ENCODE measurements at regions not wholly inside any gene's neighbourhood (a gene's known extent, or its start where the extent isn't known, plus 50 kb on each side); places are given as distances from the start of the nearest gene placed in this dataset.

DNA sequence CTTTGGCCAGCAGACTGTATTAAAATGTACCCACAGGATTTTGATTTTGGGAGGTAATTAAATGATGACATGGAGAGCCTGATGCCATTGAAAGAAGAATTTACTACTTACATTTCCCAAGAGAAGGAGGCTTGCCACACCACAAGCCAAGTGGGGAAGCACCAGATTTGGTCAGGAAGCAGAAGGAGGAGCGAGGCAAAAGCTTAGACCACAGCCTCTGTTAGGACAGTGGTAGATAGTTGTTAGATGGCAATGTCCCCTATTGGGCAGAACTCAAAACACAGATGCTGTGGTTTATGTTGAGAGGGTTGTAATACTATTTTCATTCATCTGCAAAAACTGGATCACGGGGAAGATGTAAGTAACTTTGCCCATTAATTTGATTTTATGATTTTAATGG is 709.4 kb downstream of the VRK1 start:
- DNase-seq (ENCODE audit: low read depth, low spot score), result no peak

DNA sequence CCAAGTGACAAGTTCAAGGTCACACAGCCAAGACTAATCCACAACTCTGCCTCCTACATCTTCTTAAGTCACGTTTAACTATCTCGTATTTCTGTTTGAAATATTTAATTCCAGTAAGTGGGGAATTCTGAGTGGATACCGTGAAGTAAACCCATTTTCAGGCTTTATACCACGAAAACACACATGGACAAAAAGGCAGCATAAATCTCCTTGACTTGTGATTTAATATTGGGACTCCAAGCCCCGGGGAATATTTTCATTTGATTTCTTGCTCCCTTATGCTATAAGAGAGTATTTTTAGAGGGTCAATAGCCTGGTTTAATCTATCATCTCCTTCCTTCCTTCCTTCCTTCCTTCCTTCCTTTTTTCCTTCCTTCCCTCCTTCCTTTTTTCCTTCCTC is 716.7 kb downstream of the VRK1 start:
- no peak for DNase-seq (ENCODE audit: low read depth, low spot score)

DNA sequence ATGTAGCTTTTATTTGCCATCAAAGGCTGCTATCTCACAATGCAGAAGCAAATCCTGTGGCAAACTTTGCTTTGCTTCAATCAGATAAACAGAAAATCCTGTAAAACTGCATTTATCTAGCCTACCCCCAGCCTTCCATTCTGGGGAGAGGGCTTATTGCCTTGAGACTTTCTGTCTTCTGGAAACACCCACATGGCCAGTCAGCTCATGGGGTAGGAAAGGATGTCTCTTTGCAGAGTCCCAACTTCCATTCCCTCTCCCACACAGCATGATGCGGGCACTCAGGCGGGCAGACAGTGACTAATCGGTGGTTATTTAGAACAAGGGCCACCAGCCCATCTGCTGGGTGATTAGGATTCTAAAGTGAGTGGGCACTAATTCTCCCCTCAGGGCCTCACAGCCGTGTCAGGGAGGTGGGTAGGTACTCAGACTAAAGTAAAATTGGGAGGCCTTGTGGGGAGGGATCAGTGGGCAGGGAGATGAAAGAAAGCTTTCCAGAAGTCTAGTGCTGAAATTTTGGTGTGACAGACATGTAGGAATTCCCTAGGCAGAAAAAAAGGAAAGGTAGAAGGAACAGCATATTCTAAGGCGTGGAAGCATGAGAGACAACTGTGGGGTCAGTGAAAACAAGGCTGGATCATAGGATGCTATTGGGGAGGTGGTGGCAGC is 720.5 kb downstream of the VRK1 start:
- DNase-seq (ENCODE audit: low read depth, low spot score), result no peak

DNA sequence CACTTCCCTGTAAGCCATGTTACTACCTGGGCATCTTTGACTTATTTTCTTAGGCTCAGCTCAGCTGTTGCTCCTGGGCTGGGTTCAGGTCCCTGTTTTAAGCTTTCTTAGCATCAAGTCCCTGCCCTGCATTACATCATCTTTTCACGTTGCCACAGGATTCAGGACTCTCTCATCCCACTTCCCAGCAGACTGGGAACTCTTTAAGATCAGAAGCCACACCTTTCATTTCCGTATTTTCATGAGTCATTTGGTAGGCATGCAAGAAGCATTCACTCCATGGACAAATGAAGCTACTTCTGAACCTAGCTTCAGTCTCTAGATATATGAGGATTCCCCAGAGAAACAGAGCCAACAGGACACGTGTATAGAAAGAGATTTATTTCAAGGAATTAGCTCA is 726.8 kb downstream of the VRK1 start:
- no peak for DNase-seq (ENCODE audit: low read depth, low spot score)

DNA sequence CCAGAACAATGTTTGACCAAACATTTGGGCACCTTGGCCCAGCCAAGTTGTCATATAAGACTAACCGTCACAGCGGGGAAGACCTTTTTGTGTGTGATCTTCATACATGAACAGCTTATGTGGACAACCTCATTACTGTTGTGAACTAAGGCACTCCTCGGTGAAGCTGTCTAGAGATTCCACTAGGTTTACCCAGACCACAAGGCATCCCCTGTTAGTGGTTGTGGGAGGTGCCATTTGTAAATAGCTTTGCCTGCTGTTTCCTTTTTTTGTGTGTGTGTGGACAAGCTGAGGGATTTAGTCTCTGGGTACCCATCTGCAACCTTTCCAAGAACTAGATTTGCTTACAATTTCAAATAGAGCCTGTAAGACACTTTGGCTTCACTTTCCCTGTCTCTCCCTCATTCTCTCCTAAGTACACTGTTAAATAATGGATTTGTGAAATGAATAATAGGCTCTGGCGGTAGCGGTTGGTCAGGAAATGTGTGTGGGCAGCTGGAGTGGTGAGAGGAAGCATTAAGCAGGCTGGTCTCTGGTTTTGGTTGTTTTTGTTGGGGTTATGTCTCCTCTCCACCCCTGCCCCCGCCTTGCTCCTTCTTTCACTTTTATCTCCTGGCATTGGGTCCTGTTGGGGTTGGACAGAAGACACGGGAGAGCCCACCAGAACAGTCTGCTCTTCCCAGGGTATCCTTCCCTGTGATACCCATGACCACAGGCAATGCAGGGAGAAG is 727.6 kb downstream of the VRK1 start:
- no peak for DNase-seq (ENCODE audit: low read depth, low spot score)

DNA sequence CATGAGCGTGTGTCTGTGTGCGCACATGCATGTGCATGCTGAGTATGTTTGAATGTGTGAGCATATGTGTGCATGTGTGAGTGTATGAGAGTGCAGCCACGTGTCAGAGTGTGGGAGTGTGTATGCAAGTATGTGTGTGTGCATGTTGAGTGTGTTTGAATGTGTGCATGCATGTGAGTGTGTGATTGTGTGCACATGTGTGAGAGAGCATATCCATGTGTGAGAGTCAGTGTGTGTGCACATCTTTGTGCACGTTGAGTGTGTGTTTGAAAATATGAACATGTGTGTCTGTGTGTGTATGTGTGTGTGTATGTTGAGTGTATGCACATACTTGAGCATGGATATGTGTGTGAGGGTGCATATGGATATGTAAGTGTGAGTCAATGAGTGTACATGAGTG is 730.8 kb downstream of the VRK1 start:
- no peak for DNase-seq (ENCODE audit: low read depth, low spot score)

DNA sequence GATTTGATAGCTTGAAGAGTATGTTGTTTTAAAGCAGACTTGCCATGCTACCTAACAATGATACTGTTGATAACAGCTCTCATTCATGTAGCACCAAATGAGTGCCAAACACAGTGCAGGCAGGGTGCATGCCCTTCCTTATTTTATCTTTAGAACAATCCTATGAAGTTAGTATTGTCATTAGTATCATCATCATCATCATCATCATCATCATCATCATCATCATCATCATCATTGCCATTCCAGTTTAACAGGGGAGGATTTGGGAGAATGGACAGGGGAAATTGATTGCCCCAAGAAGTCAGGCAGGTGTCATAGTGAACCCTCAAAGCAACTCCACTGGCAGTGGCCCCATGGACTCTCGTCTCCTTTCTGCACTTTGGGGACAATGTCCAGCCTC is 734.9 kb downstream of the VRK1 start:
- no peak for DNase-seq (ENCODE audit: low read depth, low spot score)

DNA sequence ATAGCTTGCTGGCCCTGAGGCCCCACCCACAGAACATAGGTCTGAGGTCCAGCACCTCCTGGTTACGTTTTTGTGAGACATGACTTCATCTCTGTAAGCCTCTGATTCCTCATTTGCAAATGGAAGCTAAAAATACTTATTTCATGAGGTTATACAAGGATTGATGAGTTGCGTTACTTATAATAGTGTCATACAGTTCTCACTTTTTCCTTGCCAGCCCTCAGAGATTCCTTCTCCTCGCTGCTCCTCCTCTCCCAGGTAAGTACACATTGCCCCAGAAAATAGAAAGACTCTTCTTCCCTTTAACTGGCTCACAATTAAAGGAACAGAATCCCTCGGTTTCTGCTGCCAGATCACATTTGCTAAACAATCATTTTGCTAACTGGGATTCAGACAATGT is 739.2 kb downstream of the VRK1 start:
- no peak for DNase-seq (ENCODE audit: low read depth, low spot score)

DNA sequence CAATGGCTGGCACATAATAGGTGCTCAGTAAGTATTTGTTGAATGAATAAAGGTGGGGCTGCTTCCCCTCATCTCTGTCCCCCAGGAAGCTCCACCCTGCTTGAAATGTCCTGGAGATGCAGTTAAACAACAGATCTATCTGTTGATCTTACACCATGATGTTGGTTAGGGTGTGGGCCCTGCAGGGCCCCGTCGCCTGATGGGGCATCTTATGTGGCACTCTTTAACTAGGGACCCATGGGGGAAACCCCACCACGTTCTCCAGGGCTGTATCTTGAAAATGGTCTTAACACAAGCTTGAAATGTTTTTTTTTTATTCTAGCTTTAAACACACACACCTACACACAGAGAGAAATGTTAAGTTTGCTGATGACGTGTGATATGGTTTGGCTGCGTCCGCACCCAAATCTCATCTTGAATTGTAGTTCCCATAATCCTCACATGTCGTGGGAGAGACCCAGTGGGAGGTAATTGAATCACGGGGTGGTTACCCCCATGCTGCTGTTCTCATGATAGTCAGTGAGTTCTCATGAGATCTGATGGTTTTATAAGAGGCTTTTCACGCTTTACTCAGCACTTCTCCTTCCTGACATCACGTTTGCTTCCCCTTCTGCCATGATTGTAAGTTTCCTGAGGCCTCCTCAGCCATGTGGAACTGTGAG is 741.7 kb downstream of the VRK1 start:
- no peak for DNase-seq (ENCODE audit: low read depth, low spot score)

DNA sequence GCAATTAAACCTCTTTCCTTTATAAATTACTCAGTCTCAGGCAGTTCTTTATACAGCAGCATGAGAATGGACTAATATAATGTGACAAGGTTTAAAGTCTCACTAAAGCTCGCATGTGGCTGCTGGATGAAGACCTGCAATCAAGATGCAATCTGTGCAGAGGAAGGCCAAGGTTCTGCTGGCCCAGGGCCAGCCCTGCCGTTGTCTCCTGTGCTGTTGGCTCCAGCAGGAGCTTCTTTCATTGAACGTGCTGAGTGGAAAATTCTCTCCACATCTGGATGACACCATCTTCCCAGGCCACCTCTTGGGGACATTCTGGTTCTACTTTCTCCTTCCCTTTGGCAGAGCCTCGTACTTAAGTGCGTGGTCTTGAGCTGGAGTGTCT is 742.2 kb downstream of the VRK1 start:
- no peak for DNase-seq (ENCODE audit: low read depth, low spot score)

DNA sequence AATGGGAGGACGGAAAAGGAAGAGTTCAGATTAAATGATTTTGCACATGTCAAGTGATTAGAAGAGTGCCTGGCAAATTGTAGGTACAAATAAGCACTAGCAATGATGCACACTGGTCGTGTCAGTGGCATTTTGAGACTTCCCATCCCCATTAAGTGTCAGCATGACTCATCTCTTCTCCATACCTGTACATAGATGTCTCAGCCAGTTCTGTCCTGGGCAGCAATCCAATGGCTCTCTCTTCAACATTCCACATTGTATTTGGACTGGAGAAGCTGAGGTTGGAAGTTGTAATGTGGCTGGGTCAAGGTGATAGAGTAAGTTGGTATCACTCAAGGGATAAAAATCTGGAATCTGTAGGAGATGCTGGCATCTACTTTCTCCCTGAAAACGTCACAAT is 742.7 kb downstream of the VRK1 start:
- DNase-seq (ENCODE audit: low read depth, low spot score), result no peak

DNA sequence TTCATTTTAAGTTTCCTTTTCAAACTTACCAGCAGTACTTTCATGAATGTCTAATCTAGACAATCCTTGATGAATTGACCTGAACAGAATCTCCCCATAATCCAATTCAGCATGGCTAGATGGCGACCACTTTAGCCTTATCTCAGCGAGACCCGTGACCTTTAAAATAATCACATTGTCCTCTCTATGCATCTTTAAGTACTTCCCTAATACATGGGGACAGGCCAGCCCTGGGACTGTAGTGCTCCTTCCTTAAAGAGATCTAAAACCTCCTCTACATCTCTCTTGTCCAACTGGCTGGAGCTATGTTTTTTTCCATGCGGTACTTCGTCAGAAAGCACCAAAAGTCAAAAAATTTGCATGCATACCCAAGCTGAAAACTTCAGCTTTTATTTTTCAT is 746.0 kb downstream of the VRK1 start:
- DNase-seq (ENCODE audit: low read depth, low spot score), result no peak

DNA sequence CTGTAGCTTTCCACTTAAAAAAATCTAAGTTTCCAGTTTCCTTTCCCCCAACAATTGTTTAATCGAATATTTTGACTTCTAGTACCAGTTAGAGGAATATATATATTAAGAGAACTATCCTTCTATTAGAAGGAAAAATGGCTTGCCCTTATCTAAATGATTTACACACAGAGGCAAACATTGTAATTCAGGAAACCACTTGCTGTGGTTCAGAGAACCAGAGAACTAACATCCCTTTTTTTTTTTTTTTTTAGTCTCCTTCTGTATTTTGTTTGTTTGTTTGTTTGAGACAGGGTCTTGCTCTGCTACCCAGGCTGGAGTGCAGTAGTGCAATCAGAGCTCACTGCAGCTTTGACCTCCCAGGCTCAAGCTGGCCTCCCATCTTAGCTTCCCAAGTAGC is 746.6 kb downstream of the VRK1 start:
- no peak for DNase-seq (ENCODE audit: low read depth, low spot score)

DNA sequence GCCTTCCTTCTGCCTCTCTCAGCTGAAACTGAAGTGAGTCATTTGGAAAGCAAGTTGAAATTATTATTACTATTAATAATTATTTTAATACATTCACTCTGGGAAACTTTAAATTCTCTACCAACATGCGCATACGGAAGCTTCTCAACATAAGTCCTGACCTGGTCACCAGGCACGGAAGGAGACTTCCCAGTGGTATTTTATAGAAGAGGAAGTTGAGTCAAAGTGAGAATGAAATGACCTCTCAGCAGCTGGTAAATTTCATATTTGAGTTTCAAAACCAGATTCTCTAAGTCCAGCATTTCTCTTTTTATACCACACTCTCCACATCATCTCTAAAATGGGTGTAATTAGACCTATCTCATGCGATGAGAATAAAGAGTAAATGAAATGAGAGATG is 747.4 kb downstream of the VRK1 start:
- DNase-seq (ENCODE audit: low read depth, low spot score), result no peak

DNA sequence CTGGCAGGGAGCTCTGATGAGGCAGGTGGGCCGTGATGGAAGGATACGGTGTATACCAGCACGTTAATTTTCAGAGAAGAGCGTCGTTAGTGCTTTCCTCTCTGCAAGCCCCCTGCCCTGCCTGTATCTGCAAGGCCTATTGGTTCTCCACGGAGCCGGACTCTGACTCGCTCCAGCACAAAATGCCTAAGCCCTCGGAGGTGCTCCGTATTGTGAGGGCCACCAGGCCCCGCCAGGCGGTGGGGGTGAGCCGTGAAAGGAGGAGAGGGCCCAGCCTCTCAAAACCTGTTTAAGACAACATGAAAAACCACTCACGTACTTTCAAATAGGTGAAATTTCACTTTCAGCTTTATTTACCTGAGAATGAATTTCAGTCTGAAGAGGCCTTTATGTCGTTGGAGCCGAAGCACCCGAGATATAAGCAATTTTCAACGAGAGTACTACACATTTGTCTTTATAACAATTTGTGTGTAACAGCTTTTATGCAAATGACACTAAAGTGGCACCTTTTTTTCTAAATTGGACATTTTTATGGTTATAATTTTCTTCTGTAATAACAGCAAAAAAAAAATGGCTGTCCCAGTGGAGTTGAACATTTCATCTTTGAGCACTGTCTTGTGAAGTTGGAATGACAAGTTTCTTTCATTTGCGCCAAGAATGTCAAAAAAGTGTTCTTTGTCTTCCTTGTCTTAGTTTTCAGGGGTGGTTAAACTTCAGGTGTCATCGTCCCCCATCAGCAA is 749.5 kb downstream of the VRK1 start:
- DNase-seq (ENCODE audit: low read depth, low spot score), result no peak

DNA sequence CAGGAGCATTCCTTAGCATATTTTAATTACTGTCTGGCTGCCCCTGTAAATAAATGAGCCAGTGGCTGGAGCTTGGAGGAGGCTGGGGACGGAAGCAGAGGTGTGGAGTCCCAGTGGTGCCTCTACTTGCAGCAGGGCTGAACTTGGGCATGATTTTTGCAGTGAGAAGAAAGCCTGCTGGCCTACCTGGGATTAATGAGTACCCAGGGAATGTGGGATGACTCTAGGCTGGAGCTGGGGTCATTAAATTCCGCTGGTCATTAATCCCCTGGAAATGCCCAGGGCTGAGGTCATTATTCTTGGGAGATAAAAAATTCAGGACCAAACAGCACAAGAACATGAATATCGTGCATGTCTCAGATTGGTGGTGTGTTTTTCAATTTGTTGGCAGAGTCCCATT is 753.3 kb downstream of the VRK1 start:
- no peak for DNase-seq (ENCODE audit: low read depth, low spot score)

DNA sequence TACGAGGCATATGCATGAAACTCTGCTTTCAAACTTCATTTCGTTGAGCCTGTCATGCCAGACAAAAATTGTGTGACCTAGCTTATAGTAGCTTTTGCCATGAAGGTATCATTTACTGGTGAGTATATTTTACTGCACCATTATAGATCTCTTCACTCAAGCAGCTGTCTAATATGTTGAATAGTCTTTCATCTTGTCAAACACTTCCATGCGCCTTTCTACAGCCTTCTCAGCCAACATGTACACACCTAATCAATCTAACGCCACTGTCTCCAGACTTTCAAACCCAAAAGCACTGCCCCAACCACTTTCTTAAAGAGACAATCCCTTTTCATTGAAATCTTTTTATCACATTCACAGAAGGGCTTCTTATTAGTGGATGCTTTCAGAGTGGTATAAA is 757.4 kb downstream of the VRK1 start:
- no peak for DNase-seq (ENCODE audit: low read depth, low spot score)

DNA sequence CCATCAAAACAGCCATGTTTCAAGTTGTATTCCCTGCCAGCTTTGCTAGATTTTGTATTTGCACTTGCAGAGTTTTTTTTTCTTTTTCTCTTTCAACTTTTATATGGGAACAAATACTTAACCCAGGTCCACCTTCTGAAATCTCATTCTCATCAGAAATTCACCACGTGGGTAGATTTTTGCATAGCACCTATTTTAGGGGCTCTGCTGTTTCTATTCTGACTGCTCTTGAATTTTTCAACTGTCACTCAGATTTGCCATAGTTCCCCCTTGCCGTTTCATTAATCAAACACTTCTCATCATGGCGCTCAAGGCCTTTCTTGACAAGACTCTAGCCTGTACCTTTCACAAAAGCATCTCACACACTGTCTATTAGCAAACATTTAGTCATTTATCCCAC is 767.2 kb downstream of the VRK1 start:
- no peak for DNase-seq (ENCODE audit: low read depth, low spot score)

DNA sequence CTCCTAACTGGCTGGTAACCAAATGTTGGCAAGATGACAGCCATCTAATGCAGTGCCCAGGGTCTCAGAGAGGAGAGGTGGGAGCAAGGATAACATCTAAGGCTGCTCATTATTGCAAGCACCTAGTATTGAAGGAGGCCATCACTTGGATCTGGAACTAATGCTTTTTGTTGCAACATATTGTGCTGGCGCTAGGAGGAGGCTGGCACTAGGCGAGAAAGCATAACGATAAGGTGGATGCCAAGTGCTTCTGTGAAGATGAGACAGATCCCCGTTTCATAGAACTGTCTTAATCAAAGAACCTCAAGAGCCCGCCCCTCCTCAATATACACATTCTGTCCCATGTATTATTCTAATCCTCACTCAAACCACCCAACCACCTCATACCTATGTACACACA is 774.0 kb downstream of the VRK1 start:
- DNase-seq (ENCODE audit: low read depth, low spot score), result no peak

DNA sequence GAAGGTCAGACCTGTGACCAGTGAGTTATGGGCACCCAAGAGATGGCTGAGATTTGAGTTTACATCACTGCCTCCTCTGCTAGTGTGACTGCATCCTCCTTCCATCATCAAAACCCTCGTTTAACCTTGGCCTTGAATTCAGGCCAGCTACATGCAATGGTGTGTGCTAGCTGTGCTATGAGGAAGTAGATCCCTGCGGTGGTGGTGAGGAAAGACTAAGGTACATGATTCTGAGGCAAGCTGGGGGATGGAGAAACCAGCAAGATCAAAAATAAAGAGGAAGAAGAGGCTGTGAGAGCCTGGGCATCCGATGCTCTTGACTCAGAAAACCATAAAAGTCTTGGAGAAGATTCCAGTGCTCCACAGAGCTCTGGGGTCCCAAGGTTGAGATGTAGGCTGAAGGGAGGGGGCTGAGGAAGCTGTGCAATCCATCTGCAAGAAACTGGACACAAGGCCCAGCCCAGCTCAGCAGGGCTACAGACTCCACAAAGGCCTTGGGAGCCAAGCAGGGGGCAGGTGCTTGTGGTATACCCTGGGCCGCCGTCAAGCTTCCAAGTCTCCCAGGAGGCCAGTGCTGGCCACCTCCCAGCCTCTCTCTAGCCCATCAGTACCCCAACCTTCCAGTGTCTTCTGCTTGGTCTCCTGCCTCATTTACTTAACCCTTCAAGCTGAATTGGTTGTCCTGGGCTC is 774.8 kb downstream of the VRK1 start:
- no peak for DNase-seq (ENCODE audit: low read depth, low spot score)

DNA sequence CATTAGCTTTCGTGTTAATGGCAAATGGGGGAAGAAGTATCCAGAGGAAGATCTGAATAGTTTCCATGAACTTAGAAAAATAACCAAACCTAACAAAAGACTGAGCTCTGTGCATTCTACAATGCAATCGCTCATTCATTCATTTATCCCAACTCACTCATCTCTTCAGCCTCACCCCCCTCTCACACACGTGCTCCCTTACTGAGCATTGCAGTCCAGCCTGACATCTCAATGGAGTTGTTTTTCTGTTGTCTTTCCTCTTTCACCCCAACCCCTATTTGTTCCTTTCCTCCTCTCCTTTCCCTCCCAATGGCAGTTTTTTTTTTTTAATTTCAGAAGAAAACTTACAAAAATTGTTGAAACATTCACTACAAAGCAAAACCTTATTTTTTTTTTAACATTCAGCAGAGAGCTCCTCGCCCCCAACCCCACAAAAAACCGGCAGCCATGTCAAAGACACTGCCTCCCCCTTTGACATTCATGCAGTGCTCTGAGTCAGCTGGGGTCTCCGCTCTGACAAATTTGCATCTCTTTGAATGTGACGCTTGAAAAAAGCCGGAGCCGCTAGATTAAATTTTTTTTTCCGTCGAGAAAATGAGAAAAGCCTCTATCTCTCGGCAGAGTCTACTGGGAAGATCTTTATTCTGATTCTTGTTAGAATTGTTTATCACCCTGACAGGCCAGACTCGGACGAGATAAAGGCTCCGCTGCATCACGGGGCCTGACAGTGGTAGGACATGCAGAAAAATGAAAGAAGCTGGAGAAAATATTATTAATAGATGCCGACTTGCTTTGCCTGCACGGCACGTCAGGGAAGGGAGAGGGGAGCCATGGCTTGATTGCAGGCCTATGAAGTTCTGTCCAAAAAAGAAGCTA is 775.6 kb downstream of the VRK1 start:
- DNase-seq (ENCODE audit: low read depth, low spot score), result no peak
